IPS-NIHi7 (cell line): ENCODE measurements at regions not wholly inside any gene's neighbourhood (a gene's known extent, or its start where the extent isn't known, plus 50 kb on each side); places are given as distances from the start of the nearest gene placed in this dataset.
A peak's percentile ranks its signal among the peaks of the same experiment; 100 is the strongest.

Source experiments
- DNase-seq: peaks from one replicate; pipeline ENCODE4 v3.0.0; 2012; ENCODE audit warnings: mixed read lengths; ENCODE audit errors: extremely low spot score

- no peak for DNase-seq
These were observed 540.0 kb upstream of the TBX3 start for GRCh38 chr12:115223991-115224390.

- DNase-seq, result no peak
These were observed 539.3 kb upstream of the TBX3 start for GRCh38 chr12:115223322-115223721.

- no peak for DNase-seq
These were observed 538.2 kb upstream of the TBX3 start for GRCh38 chr12:115222220-115222619.

- no peak for DNase-seq
These were observed 532.3 kb upstream of the TBX3 start for GRCh38 chr12:115216301-115216700.

- DNase-seq, result no peak
These were observed 531.6 kb upstream of the TBX3 start for GRCh38 chr12:115215544-115215943.

GRCh38 chr12:115213538-115214016 is 529.6 kb upstream of the TBX3 start:
- DNase-seq, result peak; percentile 41

- no peak for DNase-seq
These were observed 529.1 kb upstream of the TBX3 start for GRCh38 chr12:115213118-115213517.

GRCh38 chr12:115212356-115212755 is 528.4 kb upstream of the TBX3 start:
- no peak for DNase-seq

- DNase-seq, result no peak
These were observed 526.7 kb upstream of the TBX3 start for GRCh38 chr12:115210533-115211252.

GRCh38 chr12:115209230-115209629 is 525.3 kb upstream of the TBX3 start:
- DNase-seq, result no peak

GRCh38 chr12:115208098-115208497 is 524.1 kb upstream of the TBX3 start:
- no peak for DNase-seq

GRCh38 chr12:115207216-115207915 is 523.4 kb upstream of the TBX3 start:
- no peak for DNase-seq

- no peak for DNase-seq
These were observed 522.8 kb upstream of the TBX3 start for GRCh38 chr12:115206801-115207200.

- no peak for DNase-seq
These were observed 521.9 kb upstream of the TBX3 start for GRCh38 chr12:115205755-115206308.

GRCh38 chr12:115204957-115205754 is 521.2 kb upstream of the TBX3 start:
- no peak for DNase-seq

GRCh38 chr12:115203701-115204100 is 519.7 kb upstream of the TBX3 start:
- DNase-seq, result no peak

- DNase-seq, result no peak
These were observed 518.0 kb upstream of the TBX3 start for GRCh38 chr12:115201966-115202365.

GRCh38 chr12:115199831-115200230 is 515.9 kb upstream of the TBX3 start:
- DNase-seq, result no peak

GRCh38 chr12:115194857-115195256 is 510.9 kb upstream of the TBX3 start:
- no peak for DNase-seq

- no peak for DNase-seq
These were observed 510.5 kb upstream of the TBX3 start for GRCh38 chr12:115194448-115194847.

GRCh38 chr12:115191342-115191741 is 507.4 kb upstream of the TBX3 start:
- no peak for DNase-seq
